ENCODE measurements at regions not wholly inside any gene's neighbourhood (a gene's known extent, or its start where the extent isn't known, plus 50 kb on each side); places are given as distances from the start of the nearest gene placed in this dataset.

DNA sequence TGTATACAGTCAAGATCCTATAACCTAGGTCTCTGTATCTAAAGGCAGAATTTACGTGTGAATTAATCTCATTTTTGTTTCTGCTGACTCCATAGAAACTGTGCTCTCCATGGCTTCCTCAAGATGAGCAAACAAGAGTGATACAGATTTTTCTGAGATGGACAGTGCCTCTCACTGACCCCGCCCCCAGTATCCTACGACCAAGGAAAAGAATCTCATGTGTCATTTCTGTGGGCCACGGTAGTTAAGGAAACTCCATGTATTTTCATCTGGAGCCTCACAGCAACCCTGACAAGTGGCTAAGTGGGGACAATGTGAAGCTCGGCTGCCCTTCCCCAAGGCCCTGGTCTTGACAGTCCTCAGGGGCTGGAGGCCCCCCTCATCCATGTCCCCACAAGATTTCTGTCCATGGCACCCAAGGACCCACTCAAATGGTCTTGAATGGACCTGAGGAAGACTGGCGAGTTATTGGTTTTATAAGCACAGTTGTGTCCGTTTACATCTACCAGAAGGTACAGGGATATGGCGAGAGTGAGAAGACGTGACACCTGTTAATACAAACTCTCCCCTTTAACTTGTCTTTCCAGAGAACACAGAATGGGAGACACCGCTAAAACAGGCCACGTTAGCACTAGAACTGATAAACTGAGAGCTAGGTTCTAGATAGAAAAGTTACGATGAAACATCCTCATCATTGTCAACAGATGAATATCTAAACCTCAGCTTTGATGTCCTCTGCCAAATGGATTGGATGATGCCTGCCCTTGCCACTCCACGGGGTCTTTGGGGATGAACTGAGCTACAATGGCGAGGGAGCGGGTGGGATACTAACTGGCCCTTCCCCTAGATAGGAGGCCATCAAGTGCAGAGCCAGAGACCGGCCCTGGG, 108.4 kb upstream of the EGLN3 start:
- TF ChIP-seq TBP (CRISPR knock-in tag; IDR thresholded peaks at IDR 0.05), result no peak
- no peak for TF ChIP-seq ZBTB46 (CRISPR knock-in tag; IDR thresholded peaks at IDR 0.05; ENCODE audit: borderline replicate concordance)
- TF ChIP-seq TCF12 (IDR thresholded peaks at IDR 0.05), result no peak
- TF ChIP-seq TCF12 (CRISPR knock-in tag; IDR thresholded peaks at IDR 0.05), result no peak
- TF ChIP-seq, protein P1, sequence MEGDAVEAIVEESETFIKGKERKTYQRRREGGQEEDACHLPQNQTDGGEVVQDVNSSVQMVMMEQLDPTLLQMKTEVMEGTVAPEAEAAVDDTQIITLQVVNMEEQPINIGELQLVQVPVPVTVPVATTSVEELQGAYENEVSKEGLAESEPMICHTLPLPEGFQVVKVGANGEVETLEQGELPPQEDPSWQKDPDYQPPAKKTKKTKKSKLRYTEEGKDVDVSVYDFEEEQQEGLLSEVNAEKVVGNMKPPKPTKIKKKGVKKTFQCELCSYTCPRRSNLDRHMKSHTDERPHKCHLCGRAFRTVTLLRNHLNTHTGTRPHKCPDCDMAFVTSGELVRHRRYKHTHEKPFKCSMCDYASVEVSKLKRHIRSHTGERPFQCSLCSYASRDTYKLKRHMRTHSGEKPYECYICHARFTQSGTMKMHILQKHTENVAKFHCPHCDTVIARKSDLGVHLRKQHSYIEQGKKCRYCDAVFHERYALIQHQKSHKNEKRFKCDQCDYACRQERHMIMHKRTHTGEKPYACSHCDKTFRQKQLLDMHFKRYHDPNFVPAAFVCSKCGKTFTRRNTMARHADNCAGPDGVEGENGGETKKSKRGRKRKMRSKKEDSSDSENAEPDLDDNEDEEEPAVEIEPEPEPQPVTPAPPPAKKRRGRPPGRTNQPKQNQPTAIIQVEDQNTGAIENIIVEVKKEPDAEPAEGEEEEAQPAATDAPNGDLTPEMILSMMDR (CRISPR knock-in tag; IDR thresholded peaks at IDR 0.05), result no peak
- TF ChIP-seq NCOA1 (CRISPR knock-in tag; IDR thresholded peaks at IDR 0.05), result no peak
- TF ChIP-seq, protein P2, sequence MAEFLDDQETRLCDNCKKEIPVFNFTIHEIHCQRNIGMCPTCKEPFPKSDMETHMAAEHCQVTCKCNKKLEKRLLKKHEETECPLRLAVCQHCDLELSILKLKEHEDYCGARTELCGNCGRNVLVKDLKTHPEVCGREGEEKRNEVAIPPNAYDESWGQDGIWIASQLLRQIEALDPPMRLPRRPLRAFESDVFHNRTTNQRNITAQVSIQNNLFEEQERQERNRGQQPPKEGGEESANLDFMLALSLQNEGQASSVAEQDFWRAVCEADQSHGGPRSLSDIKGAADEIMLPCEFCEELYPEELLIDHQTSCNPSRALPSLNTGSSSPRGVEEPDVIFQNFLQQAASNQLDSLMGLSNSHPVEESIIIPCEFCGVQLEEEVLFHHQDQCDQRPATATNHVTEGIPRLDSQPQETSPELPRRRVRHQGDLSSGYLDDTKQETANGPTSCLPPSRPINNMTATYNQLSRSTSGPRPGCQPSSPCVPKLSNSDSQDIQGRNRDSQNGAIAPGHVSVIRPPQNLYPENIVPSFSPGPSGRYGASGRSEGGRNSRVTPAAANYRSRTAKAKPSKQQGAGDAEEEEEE (CRISPR knock-in tag; IDR thresholded peaks at IDR 0.05; ENCODE audit: borderline replicate concordance), result no peak
- TF ChIP-seq, protein P3, sequence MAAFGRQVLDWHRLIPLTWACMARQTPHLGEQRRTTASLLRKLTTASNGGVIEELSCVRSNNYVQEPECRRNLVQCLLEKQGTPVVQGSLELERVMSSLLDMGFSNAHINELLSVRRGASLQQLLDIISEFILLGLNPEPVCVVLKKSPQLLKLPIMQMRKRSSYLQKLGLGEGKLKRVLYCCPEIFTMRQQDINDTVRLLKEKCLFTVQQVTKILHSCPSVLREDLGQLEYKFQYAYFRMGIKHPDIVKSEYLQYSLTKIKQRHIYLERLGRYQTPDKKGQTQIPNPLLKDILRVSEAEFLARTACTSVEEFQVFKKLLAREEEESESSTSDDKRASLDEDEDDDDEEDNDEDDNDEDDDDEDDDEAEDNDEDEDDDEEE (CRISPR knock-in tag; IDR thresholded peaks at IDR 0.05), result no peak
- TF ChIP-seq GABPA (IDR thresholded peaks at IDR 0.05; ENCODE audit: low read depth, low read length), result no peak
- no peak for TF ChIP-seq GABPA (CRISPR knock-in tag; IDR thresholded peaks at IDR 0.05; ENCODE audit: low read depth)
- TF ChIP-seq, protein P4, sequence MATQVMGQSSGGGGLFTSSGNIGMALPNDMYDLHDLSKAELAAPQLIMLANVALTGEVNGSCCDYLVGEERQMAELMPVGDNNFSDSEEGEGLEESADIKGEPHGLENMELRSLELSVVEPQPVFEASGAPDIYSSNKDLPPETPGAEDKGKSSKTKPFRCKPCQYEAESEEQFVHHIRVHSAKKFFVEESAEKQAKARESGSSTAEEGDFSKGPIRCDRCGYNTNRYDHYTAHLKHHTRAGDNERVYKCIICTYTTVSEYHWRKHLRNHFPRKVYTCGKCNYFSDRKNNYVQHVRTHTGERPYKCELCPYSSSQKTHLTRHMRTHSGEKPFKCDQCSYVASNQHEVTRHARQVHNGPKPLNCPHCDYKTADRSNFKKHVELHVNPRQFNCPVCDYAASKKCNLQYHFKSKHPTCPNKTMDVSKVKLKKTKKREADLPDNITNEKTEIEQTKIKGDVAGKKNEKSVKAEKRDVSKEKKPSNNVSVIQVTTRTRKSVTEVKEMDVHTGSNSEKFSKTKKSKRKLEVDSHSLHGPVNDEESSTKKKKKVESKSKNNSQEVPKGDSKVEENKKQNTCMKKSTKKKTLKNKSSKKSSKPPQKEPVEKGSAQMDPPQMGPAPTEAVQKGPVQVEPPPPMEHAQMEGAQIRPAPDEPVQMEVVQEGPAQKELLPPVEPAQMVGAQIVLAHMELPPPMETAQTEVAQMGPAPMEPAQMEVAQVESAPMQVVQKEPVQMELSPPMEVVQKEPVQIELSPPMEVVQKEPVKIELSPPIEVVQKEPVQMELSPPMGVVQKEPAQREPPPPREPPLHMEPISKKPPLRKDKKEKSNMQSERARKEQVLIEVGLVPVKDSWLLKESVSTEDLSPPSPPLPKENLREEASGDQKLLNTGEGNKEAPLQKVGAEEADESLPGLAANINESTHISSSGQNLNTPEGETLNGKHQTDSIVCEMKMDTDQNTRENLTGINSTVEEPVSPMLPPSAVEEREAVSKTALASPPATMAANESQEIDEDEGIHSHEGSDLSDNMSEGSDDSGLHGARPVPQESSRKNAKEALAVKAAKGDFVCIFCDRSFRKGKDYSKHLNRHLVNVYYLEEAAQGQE (IDR thresholded peaks at IDR 0.05; ENCODE audit: borderline replicate concordance in 1 of 2, low read depth in 1 of 2, low read length in 2 of 2), result no peak
- TF ChIP-seq, protein P5, sequence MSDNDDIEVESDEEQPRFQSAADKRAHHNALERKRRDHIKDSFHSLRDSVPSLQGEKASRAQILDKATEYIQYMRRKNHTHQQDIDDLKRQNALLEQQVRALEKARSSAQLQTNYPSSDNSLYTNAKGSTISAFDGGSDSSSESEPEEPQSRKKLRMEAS (IDR thresholded peaks at IDR 0.05), result no peak
- no peak for TF ChIP-seq PHF8 (CRISPR knock-in tag; IDR thresholded peaks at IDR 0.05)
- no peak; the same call in 1 of the 2 replicates for TF ChIP-seq BHLHE40 (IDR thresholded peaks at IDR 0.05; ENCODE audit: low read length)
- TF ChIP-seq HMGA1 (CRISPR knock-in tag; conservative IDR thresholded peaks at IDR 0.05), result no peak
- TF ChIP-seq, protein P6, sequence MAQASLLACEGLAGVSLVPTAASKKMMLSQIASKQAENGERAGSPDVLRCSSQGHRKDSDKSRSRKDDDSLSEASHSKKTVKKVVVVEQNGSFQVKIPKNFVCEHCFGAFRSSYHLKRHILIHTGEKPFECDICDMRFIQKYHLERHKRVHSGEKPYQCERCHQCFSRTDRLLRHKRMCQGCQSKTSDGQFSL (CRISPR knock-in tag; IDR thresholded peaks at IDR 0.05), result no peak

All from HepG2 (cell line).